CD14-positive monocyte (primary cell): ENCODE measurements at regions not wholly inside any gene's neighbourhood (a gene's known extent, or its start where the extent isn't known, plus 50 kb on each side); places are given as distances from the start of the nearest gene placed in this dataset.

ENCODE experiments used
- DNase-seq, 3 donors: peaks; one replicate each; pipeline ENCODE4 v3.0.0-alpha.2; 2011 to 2022
- H2AFZ ChIP-seq: 2 replicates; pipeline ENCODE4 v1.6.0; 2012; ENCODE audit warnings: mild to moderate bottlenecking, low read depth, low read length, inconsistent platforms; ENCODE audit not compliant: insufficient read depth, poor library complexity, severe bottlenecking
- H3K27ac ChIP-seq, 2 donors: 1 replicate in 1 of 2; 2 replicates in 1 of 2; pipeline ENCODE4 v1.5.1; 2012 to 2013; ENCODE audit warnings: low read length in 2 of 2, control low read depth in 1 of 2, inconsistent platforms in 1 of 2, low read depth in 1 of 2, mild to moderate bottlenecking in 1 of 2
- H3K27me3 ChIP-seq, 2 donors: one replicate each; pipeline versions ENCODE4 v1.6.0 to v1.6.1; 2011 to 2013; ENCODE audit warnings: low read length in 2 of 2; ENCODE audit not compliant: control insufficient read depth in 2 of 2, insufficient read depth in 2 of 2
- H3K36me3 ChIP-seq, 2 donors: replicated peaks in 1 of 2; 1 replicate in 1 of 2; 2 replicates in 1 of 2; pipeline versions ENCODE4 v1.5.1 to v1.6.1; 2012 to 2013; ENCODE audit warnings: low read length in 2 of 2, control low read depth in 1 of 2, inconsistent platforms in 1 of 2, mild to moderate bottlenecking in 1 of 2; ENCODE audit not compliant: insufficient read depth in 2 of 2, control insufficient read depth in 1 of 2
- H3K4me1 ChIP-seq, 2 donors: 1 replicate in 1 of 2; 2 replicates in 1 of 2; pipeline versions ENCODE4 v1.5.1 to v1.6.1; 2012 to 2013; ENCODE audit warnings: low read length in 2 of 2, control low read depth in 1 of 2, inconsistent platforms in 1 of 2, mild to moderate bottlenecking in 1 of 2, moderate library complexity in 1 of 2; ENCODE audit not compliant: insufficient read depth in 2 of 2, control insufficient read depth in 1 of 2
- H3K4me2 ChIP-seq: replicated peaks from 2 replicates; pipeline ENCODE3; 2012; ENCODE audit warnings: low read length, moderate library complexity, mild to moderate bottlenecking; ENCODE audit not compliant: poor library complexity, severe bottlenecking; ENCODE audit errors: extremely low read depth
- H3K4me3 ChIP-seq, 3 experiments: fragments of 200-600 bp in 1 of 3; sonication (generic) in 1 of 3; replicated peaks in 1 of 3; 1 replicate in 2 of 3; 2 replicates in 1 of 3; pipeline ENCODE4 v1.5.1; 2011 to 2013; ENCODE audit warnings: low read length in 3 of 3, mild to moderate bottlenecking in 3 of 3, control low read depth in 2 of 3, low read depth in 2 of 3, inconsistent platforms in 1 of 3, moderate library complexity in 1 of 3
- H3K79me2 ChIP-seq: 2 replicates; pipeline ENCODE4 v1.6.0; 2012; ENCODE audit warnings: mild to moderate bottlenecking, control low read depth, inconsistent platforms, low read length, moderate library complexity; ENCODE audit not compliant: insufficient read depth
- H3K9ac ChIP-seq: 2 replicates; pipeline ENCODE4 v1.6.0; 2017; ENCODE audit warnings: low read length, mild to moderate bottlenecking; ENCODE audit not compliant: insufficient read depth, poor library complexity, severe bottlenecking
- H3K9me3 ChIP-seq, 2 donors: replicated peaks in 1 of 2; 1 replicate in 1 of 2; 2 replicates in 1 of 2; pipeline versions ENCODE4 v1.5.1 to v1.6.1; 2012 to 2013; ENCODE audit warnings: low read length in 2 of 2, control low read depth in 1 of 2; ENCODE audit not compliant: control insufficient read depth in 1 of 2, insufficient read depth in 1 of 2
- H4K20me1 ChIP-seq: 2 replicates; pipeline ENCODE4 v1.6.0; 2012; ENCODE audit warnings: mild to moderate bottlenecking, low read length, control low read depth, moderate library complexity; ENCODE audit not compliant: insufficient read depth
- H3K27ac Mint-ChIP-seq, 7 donors: one replicate each; pipeline ENCODE4 v1.8.0; 2020; ENCODE audit warnings: mild to moderate bottlenecking in 7 of 7, mixed read lengths in 7 of 7, moderate library complexity in 6 of 7, inconsistent platforms in 2 of 7
- H3K27me3 Mint-ChIP-seq, 3 donors: one replicate each; pipeline ENCODE4 v1.8.0; 2021 to 2022; ENCODE audit warnings: low read depth in 3 of 3, mild to moderate bottlenecking in 3 of 3, mixed read lengths in 3 of 3, moderate library complexity in 3 of 3, inconsistent platforms in 1 of 3
- H3K36me3 Mint-ChIP-seq, 2 donors: one replicate each; pipeline ENCODE4 v1.8.0; 2020; ENCODE audit warnings: mixed read lengths in 2 of 2, inconsistent platforms in 1 of 2, mild to moderate bottlenecking in 1 of 2
- H3K4me1 Mint-ChIP-seq: one replicate; pipeline ENCODE4 v1.8.0; 2020; ENCODE audit warnings: mild to moderate bottlenecking, mixed read lengths
- H3K4me3 Mint-ChIP-seq, 2 donors: one replicate each; pipeline ENCODE4 v1.8.0; 2020; ENCODE audit warnings: mild to moderate bottlenecking in 2 of 2, mixed read lengths in 2 of 2, moderate library complexity in 1 of 2
- H3K9me3 Mint-ChIP-seq, 7 donors: one replicate each; pipeline ENCODE4 v1.8.0; 2020 to 2022; ENCODE audit warnings: mixed read lengths in 7 of 7, mild to moderate bottlenecking in 6 of 7, moderate library complexity in 6 of 7, inconsistent platforms in 2 of 7
- CTCF ChIP-seq: fragments of 200-600 bp; IDR thresholded peaks from one replicate; pipeline ENCODE4 v1.8.0; 2022; ENCODE audit warnings: antibody characterized with exemption, mild to moderate bottlenecking
- WGBS: methylation state at CpG from one replicate; pipeline ENCODE4 v1.1.5; 2013; ENCODE audit warnings: missing lambda C conversion rate; ENCODE audit not compliant: insufficient coverage; 5-methylcytosine and 5-hydroxymethylcytosine counted together
- intact Hi-C, 2 donors: fragments of 100-400 bp; cut with micrococcal nuclease; formaldehyde crosslinking; loops; one replicate each; pipeline versions ENCODE4 v1.15.0 to v1.15.1; 2023

- no peak for DNase-seq
- Mint-ChIP-seq H3K4me3 (no peak overlapping the region), H3K27me3 (no peaks in the 10 kb centered on the region), H3K9me3 (peaks cover 0 to under 1% (median 0%) of the 10 kb centered on the region in 7 donors), H3K27ac (no peak overlapping the region), H3K36me3 (no peaks in the 10 kb centered on the region), H3K4me1 (peaks cover 11% of the 10 kb centered on the region)
- H3K27me3 ChIP-seq: no peaks in the 10 kb centered on the region
- no peaks in the 10 kb centered on the region for H4K20me1 ChIP-seq
- intact Hi-C loops: loop anchor here in 1 of 2 donors (10.0 kb wide), 1 partner anchor 950 kb away; no protein-coding TSS in a partner anchor
- H3K9ac ChIP-seq: no peak overlapping the region
- H3K4me2 ChIP-seq: no peak overlapping the region
- no CpG with 5 or more reads among the region's 1 CpG for WGBS
- H3K4me1 ChIP-seq: peaks cover 0 to 5% of the 10 kb centered on the region in 2 donors
- H3K27ac ChIP-seq: no peak overlapping the region
- no peaks in the 10 kb centered on the region for H3K36me3 ChIP-seq
- no peaks in the 10 kb centered on the region for H3K9me3 ChIP-seq
- no peak overlapping the region for H3K4me3 ChIP-seq
- no peaks in the 10 kb centered on the region for H3K79me2 ChIP-seq
- no peak overlapping the region for H2AFZ ChIP-seq
- TF ChIP-seq CTCF: no peak
Measured at GRCh38 chr11:127474766-127475165, 474.2 kb upstream of the KIRREL3 start.

GRCh38 chr11:127472505-127472904 lies 471.9 kb upstream of the KIRREL3 start:
- Histone ChIP-seq H3K27me3 (no peaks in the 10 kb centered on the region), H3K36me3 (no peaks in the 10 kb centered on the region), H3K79me2 (no peaks in the 10 kb centered on the region), H3K4me2 (no peak overlapping the region), H3K9me3 (no peaks in the 10 kb centered on the region), H3K9ac (no peak overlapping the region), H3K4me1 (peaks cover 0 to 5% of the 10 kb centered on the region in 2 donors), H3K4me3 (no peak overlapping the region), H2AFZ (no peak overlapping the region), H4K20me1 (no peaks in the 10 kb centered on the region), H3K27ac (no peak overlapping the region)
- WGBS: 96% methylated on average over 4 of the region's 7 CpGs
- no peak overlapping the region for H3K27ac Mint-ChIP-seq
- H3K4me3 Mint-ChIP-seq: no peak overlapping the region
- no peak for TF ChIP-seq CTCF
- no peaks in the 10 kb centered on the region for H3K9me3 Mint-ChIP-seq
- H3K27me3 Mint-ChIP-seq: no peaks in the 10 kb centered on the region
- DNase-seq: no peak
- intact Hi-C loops: loop anchor here in 1 of 2 donors (10.0 kb wide), 1 partner anchor 948 kb away; no protein-coding TSS in a partner anchor
- H3K4me1 Mint-ChIP-seq: peaks cover 11% of the 10 kb centered on the region
- no peaks in the 10 kb centered on the region for H3K36me3 Mint-ChIP-seq
